HEK293 (cell line): ENCODE measurements at regions not wholly inside any gene's neighbourhood (a gene's known extent, or its start where the extent isn't known, plus 50 kb on each side); places are given as distances from the start of the nearest gene placed in this dataset.

Experiments used
- TCF7L2 ChIP-seq: IDR thresholded peaks from 2 replicates; pipeline ENCODE4 v1.6.1; 2011; ENCODE audit warnings: low read depth, mild to moderate bottlenecking, inconsistent platforms, low read length, moderate library complexity, borderline replicate concordance
- ZNF155 ChIP-seq: fragments of 450-650 bp; formaldehyde crosslinking; IDR thresholded peaks from 2 replicates; pipeline ENCODE4 v1.5.1; 2016; ENCODE audit warnings: missing biosample characterization, missing genetic modification characterization
- ZNF677 ChIP-seq: fragments of 450-650 bp; IDR thresholded peaks from 2 replicates; pipeline ENCODE4 v1.5.0; 2018; ENCODE audit warnings: missing biosample characterization, mild to moderate bottlenecking, missing genetic modification characterization, moderate library complexity
- ZNF777 ChIP-seq: fragments of 450-650 bp; formaldehyde crosslinking; IDR thresholded peaks from 2 replicates; pipeline ENCODE4 v1.5.1; 2017; ENCODE audit warnings: missing biosample characterization, missing genetic modification characterization, borderline replicate concordance
- TF ChIP-seq, protein P1 (sequence below): fragments of 450-650 bp; formaldehyde crosslinking; IDR thresholded peaks from 2 replicates; pipeline ENCODE4 v1.5.1; 2016; ENCODE audit warnings: missing biosample characterization, missing genetic modification characterization, borderline replicate concordance
- TF ChIP-seq, protein P2 (sequence below): fragments of 450-650 bp; formaldehyde crosslinking; IDR thresholded peaks from 2 replicates; pipeline ENCODE4 v1.5.1; 2016; ENCODE audit warnings: missing biosample characterization, missing genetic modification characterization

DNA sequence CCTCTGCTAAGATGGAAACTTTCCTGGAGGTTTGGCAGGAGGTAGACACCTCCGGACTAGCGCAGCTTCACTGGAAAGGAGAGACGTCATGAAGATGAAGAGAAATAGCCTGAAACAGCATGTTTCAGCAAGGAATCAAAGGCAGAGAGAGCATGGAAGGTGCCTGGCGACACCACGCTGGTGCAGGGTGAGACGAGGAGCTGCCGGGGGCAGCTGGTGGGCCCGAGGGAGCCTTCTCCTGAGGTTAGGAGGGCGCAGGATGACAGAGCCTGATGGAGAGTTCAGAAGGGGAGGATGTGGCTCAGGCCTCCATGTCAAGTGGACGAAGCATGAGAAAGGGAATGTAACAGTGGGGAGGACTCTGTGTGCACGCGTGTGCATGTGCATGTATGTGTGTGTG is 113.6 kb downstream of the TPRA1 start:
- TF ChIP-seq, protein P1, sequence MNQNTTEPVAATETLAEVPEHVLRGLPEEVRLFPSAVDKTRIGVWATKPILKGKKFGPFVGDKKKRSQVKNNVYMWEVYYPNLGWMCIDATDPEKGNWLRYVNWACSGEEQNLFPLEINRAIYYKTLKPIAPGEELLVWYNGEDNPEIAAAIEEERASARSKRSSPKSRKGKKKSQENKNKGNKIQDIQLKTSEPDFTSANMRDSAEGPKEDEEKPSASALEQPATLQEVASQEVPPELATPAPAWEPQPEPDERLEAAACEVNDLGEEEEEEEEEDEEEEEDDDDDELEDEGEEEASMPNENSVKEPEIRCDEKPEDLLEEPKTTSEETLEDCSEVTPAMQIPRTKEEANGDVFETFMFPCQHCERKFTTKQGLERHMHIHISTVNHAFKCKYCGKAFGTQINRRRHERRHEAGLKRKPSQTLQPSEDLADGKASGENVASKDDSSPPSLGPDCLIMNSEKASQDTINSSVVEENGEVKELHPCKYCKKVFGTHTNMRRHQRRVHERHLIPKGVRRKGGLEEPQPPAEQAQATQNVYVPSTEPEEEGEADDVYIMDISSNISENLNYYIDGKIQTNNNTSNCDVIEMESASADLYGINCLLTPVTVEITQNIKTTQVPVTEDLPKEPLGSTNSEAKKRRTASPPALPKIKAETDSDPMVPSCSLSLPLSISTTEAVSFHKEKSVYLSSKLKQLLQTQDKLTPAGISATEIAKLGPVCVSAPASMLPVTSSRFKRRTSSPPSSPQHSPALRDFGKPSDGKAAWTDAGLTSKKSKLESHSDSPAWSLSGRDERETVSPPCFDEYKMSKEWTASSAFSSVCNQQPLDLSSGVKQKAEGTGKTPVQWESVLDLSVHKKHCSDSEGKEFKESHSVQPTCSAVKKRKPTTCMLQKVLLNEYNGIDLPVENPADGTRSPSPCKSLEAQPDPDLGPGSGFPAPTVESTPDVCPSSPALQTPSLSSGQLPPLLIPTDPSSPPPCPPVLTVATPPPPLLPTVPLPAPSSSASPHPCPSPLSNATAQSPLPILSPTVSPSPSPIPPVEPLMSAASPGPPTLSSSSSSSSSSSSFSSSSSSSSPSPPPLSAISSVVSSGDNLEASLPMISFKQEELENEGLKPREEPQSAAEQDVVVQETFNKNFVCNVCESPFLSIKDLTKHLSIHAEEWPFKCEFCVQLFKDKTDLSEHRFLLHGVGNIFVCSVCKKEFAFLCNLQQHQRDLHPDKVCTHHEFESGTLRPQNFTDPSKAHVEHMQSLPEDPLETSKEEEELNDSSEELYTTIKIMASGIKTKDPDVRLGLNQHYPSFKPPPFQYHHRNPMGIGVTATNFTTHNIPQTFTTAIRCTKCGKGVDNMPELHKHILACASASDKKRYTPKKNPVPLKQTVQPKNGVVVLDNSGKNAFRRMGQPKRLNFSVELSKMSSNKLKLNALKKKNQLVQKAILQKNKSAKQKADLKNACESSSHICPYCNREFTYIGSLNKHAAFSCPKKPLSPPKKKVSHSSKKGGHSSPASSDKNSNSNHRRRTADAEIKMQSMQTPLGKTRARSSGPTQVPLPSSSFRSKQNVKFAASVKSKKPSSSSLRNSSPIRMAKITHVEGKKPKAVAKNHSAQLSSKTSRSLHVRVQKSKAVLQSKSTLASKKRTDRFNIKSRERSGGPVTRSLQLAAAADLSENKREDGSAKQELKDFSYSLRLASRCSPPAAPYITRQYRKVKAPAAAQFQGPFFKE: no peak
- TF ChIP-seq ZNF155 (no peak), TCF7L2 (no peak), ZNF777 (tag by site-specific recombination) (no peak), ZNF677 (tag by site-specific recombination) (no peak)
- TF ChIP-seq, protein P2, sequence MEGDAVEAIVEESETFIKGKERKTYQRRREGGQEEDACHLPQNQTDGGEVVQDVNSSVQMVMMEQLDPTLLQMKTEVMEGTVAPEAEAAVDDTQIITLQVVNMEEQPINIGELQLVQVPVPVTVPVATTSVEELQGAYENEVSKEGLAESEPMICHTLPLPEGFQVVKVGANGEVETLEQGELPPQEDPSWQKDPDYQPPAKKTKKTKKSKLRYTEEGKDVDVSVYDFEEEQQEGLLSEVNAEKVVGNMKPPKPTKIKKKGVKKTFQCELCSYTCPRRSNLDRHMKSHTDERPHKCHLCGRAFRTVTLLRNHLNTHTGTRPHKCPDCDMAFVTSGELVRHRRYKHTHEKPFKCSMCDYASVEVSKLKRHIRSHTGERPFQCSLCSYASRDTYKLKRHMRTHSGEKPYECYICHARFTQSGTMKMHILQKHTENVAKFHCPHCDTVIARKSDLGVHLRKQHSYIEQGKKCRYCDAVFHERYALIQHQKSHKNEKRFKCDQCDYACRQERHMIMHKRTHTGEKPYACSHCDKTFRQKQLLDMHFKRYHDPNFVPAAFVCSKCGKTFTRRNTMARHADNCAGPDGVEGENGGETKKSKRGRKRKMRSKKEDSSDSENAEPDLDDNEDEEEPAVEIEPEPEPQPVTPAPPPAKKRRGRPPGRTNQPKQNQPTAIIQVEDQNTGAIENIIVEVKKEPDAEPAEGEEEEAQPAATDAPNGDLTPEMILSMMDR: no peak
